GM18508 (cell line): ENCODE measurements at regions not wholly inside any gene's neighbourhood (a gene's known extent, or its start where the extent isn't known, plus 50 kb on each side); places are given as distances from the start of the nearest gene placed in this dataset.

ENCODE experiments used
- ATAC-seq: cut with Tn5 transposase; IDR thresholded peaks from one replicate; pipeline ENCODE4 v1.9.1; 2021; ENCODE audit warnings: moderate number of reproducible peaks; ENCODE audit not compliant: insufficient read depth, unreplicated experiment

DNA sequence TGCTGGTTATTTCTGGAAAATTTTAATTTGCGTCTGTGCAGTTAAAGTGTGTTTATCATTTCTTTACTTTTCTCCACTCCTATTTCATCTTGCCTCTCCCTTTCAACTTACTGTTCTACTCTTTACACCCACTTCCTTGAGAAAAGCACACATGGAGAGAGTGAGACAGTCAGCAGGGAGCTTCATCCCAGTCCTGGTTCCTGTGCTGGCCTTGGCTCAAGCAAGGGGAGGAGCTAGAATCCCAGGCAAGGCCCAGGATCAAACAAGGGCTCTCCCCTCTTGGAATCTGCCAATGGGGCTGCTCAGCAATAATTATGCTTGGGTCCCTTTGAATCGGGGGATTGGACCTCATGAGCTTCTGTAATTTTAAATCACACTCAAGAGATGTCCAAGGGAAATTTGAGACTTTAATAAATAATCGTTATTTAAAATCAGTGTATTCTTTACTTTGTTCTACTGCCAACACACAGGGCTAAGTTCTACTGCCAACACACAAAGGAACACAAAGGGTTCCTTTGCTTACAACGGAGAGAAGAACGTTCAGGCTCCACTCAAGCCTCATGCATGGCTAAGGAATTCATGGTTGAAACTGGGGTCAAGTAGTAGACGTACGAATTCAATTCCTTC, 439.3 kb upstream of the DAB2 start:
- no peak for ATAC-seq

GRCh38 chr5:39857041-39857440, 432.3 kb upstream of the DAB2 start:
- no peak for ATAC-seq

DNA sequence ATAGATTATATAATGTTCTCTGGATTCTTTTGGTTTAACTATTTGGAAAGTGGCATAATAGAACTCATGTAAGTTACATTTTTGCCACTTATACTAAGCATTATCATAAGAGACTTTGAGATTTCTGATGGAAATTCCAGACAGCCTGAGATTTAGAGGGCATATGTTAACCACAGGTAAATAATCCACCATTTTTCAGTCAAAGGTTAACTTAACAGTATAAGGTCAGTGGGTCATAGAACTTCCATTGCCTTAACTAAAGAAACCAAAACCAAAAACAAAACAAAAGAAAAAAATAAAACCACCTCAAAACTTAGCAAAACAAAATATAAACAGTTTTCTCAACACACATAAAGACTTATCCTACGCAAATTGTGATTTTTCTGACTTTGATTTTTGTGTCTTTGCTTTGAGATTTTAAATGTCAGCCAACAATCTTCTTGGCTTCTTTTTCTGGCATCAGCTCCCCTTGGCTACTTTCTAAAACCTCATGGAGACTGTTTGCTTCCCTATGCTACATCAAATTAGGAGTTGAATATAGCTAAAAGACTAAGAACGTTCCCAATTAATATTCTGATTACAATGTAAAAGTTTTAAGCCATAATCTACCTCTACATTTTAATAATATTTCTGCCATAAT, 430.1 kb upstream of the DAB2 start:
- no peak for ATAC-seq

- no peak for ATAC-seq
These were observed 425.5 kb upstream of the DAB2 start for GRCh38 chr5:39850291-39850690.

GRCh38 chr5:39846144-39846543, 421.4 kb upstream of the DAB2 start:
- ATAC-seq: no peak

- ATAC-seq: no peak
These were observed 419.0 kb upstream of the DAB2 start for GRCh38 chr5:39843767-39844166.

DNA sequence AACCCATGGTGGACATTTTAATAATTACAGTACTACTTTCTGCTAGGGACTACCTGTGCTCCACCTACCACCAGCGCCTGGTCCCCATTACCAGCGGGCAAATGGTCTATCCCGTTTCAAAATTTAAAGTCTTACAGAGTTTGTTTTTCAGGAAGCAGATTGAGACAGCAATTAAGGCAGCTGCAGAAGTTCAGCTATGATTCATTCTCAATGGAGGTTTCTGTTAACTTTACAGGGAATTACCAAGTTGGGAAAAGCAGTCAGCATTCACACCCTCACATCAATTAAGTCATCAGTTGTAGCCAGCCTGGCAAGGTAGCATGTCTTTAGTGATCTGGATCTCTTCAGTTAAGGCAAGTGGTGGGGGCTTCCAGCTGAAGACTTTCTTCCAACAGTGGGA, 410.6 kb upstream of the DAB2 start:
- no peak for ATAC-seq

- no peak for ATAC-seq
These were observed 404.7 kb upstream of the DAB2 start for GRCh38 chr5:39829441-39829840.

GRCh38 chr5:39826051-39826450, 401.3 kb upstream of the DAB2 start:
- no peak for ATAC-seq

DNA sequence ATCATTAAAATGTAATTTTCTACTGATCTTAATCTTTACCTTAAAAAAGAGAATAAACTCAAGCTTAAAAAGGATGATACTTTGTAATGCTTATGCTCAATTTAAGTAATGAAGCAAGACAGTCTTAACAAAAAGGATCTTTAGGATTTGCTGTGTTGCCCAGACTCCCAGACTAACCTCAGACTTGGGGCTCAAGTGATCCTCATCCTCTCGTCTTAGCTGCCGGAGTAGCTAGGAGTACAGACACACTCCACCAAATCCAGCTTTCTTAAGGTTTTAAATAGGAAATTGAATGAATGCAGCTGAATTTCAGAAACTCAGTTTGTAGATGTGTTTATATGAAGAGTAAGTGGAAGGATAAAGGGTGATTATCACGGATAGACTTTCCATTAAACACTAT, 400.5 kb upstream of the DAB2 start:
- no peak for ATAC-seq

- no peak for ATAC-seq
These were observed 397.2 kb upstream of the DAB2 start for GRCh38 chr5:39822020-39822419.

GRCh38 chr5:39816866-39817265, 392.1 kb upstream of the DAB2 start:
- ATAC-seq: no peak

DNA sequence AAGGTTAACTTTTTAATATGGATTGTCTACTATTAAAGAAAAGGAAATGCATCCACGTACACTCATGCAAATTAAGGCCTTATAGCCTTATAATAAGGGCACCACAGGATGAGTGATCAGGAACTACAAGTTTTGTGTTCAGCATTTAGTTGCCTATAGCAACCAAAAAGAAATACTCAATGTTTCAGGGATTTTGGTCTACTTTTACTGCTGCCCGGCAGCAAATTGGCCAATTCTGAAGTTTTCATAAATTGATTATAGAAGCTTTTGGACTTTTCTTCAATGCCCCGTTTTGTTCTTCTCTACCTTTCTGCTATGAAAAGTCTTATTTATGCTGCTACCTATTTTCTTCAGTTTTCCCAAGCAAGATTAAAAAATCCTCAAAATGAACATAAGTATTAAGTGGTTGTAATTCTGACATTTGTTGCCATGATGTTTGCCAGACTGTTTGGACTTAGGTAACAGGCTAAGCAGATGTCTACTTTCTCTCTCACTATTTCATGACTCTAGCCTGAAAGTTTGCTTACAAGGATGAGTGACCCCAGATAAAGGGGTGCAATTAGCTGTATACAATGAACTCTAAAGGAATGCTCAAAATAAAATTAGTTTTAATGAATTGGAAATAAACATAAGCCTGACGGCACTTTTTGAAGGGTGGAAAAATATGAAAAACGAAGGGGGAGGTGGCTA, 391.5 kb upstream of the DAB2 start:
- no peak for ATAC-seq

- no peak for ATAC-seq
These were observed 390.9 kb upstream of the DAB2 start for GRCh38 chr5:39815711-39816110.

DNA sequence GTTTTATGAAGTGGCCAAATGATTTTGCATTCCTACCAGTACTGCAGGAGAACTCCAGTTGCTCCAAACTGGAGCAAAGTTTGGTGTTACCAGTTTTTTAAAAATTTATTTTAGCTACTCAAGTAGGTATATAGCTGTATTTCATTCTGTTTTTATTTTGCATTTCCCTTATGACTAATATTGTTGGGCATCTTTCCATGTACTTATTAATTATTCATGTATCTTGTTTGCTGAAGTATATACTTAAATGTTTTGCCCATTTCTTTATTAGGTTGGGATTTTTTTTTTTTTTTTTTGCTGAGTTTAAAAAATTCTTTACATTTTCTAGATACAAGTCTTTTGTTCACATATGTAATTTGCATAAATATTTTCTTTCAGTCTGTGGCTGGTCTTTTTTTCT, 386.6 kb upstream of the DAB2 start:
- no peak for ATAC-seq

- no peak for ATAC-seq
These were observed 383.9 kb upstream of the DAB2 start for GRCh38 chr5:39808656-39809055.

- no peak for ATAC-seq
These were observed 376.5 kb upstream of the DAB2 start for GRCh38 chr5:39801306-39801705.

GRCh38 chr5:39800042-39800601, 375.3 kb upstream of the DAB2 start:
- ATAC-seq: no peak

GRCh38 chr5:39799242-39799641, 374.5 kb upstream of the DAB2 start:
- no peak for ATAC-seq

DNA sequence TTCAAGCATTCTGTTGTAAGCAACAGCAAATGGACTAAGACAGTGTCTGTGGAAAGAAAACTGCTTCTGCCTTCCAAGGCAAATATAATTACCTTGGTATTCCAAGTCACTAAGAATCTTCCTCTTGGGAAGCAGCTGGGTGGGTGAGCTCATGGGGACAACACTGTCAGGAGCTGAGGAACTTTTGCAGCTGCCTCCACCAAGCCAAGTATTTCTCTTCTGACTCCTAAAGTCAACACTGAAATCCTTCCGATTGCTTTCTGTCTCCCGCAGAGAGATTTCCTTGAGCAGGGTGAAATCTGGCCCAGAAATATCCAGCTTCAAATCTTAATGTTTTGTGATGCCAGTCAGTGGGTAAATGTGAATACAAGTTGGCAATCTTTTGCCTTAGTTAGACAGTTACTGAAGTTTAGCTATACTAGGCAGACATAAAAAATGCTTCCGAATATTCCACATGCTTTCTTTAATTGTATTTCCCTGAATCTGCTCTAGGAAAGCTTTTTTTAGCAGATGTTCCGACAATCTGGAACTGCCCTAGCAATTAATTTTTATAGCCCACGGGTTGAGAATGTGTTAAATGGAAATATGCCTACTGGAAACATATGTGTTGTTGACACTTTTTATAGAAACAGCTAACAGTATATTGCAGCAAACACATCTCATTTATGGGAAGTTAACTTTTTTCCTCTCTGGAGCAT, 369.9 kb upstream of the DAB2 start:
- no peak for ATAC-seq

DNA sequence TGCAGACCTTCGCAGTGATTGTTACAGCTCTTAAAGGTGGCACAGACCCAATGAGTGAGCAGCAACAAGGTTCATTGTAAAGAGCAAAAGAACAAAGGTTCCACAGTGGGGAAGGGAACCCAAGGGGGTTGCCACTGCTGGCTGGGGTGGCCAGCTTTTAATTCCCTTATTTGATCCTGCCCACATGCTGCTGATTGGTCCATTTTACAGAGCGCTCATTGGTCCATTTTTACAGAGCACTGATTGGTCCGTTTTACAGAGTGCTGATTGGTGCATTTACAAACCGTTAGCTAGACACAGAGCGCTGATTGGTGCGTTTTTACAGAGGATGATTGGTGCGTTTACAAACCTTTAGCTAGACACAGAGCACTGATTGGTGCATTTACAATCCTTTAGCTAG, 360.6 kb upstream of the DAB2 start:
- no peak for ATAC-seq
